ENCODE measurements at regions not wholly inside any gene's neighbourhood (a gene's known extent, or its start where the extent isn't known, plus 50 kb on each side); places are given as distances from the start of the nearest gene placed in this dataset.
A peak's percentile ranks its signal among the peaks of the same experiment; 100 is the strongest.
"Not testable (repeated sequence)": the region's sequence is repeated elsewhere in the genome, so short reads cannot be mapped to it uniquely, and the experiment has no call there.

DNA sequence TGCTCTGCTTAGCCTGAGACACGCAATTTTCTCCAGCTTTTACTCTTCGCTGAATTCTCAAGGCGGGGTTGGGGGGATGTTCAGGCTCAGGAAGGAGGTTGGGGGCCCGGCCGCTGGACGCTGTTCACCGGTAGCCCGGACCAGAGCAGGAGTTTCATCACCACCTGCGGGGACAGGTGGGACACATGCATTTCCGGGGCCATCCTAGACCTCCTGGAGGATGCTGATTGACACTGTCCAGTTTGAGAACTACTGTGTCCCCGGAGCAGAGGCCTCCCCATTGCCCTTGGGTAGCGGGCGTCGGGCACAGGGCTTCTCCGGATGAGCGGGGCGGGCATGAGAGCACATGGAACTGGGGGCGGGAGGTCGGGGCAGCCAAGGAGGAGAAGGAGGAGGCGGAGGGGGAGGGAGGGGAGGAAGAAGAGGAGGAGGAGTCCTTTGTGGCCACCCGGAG, 144.0 kb upstream of the GRK3 start:
- TF ChIP-seq, protein P1, sequence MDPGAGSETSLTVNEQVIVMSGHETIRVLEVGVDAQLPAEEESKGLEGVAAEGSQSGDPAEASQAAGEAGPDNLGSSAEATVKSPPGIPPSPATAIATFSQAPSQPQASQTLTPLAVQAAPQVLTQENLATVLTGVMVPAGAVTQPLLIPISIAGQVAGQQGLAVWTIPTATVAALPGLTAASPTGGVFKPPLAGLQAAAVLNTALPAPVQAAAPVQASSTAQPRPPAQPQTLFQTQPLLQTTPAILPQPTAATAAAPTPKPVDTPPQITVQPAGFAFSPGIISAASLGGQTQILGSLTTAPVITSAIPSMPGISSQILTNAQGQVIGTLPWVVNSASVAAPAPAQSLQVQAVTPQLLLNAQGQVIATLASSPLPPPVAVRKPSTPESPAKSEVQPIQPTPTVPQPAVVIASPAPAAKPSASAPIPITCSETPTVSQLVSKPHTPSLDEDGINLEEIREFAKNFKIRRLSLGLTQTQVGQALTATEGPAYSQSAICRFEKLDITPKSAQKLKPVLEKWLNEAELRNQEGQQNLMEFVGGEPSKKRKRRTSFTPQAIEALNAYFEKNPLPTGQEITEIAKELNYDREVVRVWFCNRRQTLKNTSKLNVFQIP (CRISPR knock-in tag; IDR thresholded peaks at IDR 0.05; ENCODE audit: borderline replicate concordance, low read depth), result no peak
- TF ChIP-seq RARB (CRISPR knock-in tag; IDR thresholded peaks at IDR 0.05) (no peak), ARNTL (CRISPR knock-in tag; IDR thresholded peaks at IDR 0.05; ENCODE audit: borderline replicate concordance, low read depth) (no peak), SNAI2 (CRISPR knock-in tag; IDR thresholded peaks at IDR 0.05) (no peak), ZC3H10 (CRISPR knock-in tag; IDR thresholded peaks at IDR 0.05) (no peak), PPARA (CRISPR knock-in tag; IDR thresholded peaks at IDR 0.05; ENCODE audit: borderline replicate concordance) (no peak), ZFP3 (CRISPR knock-in tag; IDR thresholded peaks at IDR 0.05) (no peak), ESRRG (CRISPR knock-in tag; IDR thresholded peaks at IDR 0.05) (no peak), ZFP30 (CRISPR knock-in tag; IDR thresholded peaks at IDR 0.05) (no peak), TCF4 (CRISPR knock-in tag; IDR thresholded peaks at IDR 0.05; ENCODE audit: borderline replicate concordance) (no peak), GLIS3 (CRISPR knock-in tag; IDR thresholded peaks at IDR 0.05) (no peak), ISL1 (CRISPR knock-in tag; IDR thresholded peaks at IDR 0.05) (no peak)
- TF ChIP-seq, protein P2, sequence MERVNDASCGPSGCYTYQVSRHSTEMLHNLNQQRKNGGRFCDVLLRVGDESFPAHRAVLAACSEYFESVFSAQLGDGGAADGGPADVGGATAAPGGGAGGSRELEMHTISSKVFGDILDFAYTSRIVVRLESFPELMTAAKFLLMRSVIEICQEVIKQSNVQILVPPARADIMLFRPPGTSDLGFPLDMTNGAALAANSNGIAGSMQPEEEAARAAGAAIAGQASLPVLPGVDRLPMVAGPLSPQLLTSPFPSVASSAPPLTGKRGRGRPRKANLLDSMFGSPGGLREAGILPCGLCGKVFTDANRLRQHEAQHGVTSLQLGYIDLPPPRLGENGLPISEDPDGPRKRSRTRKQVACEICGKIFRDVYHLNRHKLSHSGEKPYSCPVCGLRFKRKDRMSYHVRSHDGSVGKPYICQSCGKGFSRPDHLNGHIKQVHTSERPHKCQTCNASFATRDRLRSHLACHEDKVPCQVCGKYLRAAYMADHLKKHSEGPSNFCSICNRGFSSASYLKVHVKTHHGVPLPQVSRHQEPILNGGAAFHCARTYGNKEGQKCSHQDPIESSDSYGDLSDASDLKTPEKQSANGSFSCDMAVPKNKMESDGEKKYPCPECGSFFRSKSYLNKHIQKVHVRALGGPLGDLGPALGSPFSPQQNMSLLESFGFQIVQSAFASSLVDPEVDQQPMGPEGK (CRISPR knock-in tag; IDR thresholded peaks at IDR 0.05; ENCODE audit: borderline replicate concordance), result no peak
- TF ChIP-seq, protein P3, sequence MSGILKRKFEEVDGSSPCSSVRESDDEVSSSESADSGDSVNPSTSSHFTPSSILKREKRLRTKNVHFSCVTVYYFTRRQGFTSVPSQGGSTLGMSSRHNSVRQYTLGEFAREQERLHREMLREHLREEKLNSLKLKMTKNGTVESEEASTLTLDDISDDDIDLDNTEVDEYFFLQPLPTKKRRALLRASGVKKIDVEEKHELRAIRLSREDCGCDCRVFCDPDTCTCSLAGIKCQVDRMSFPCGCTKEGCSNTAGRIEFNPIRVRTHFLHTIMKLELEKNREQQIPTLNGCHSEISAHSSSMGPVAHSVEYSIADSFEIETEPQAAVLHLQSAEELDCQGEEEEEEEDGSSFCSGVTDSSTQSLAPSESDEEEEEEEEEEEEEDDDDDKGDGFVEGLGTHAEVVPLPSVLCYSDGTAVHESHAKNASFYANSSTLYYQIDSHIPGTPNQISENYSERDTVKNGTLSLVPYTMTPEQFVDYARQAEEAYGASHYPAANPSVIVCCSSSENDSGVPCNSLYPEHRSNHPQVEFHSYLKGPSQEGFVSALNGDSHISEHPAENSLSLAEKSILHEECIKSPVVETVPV (CRISPR knock-in tag; IDR thresholded peaks at IDR 0.05), result no peak
- ATAC-seq, result no peak

DNA sequence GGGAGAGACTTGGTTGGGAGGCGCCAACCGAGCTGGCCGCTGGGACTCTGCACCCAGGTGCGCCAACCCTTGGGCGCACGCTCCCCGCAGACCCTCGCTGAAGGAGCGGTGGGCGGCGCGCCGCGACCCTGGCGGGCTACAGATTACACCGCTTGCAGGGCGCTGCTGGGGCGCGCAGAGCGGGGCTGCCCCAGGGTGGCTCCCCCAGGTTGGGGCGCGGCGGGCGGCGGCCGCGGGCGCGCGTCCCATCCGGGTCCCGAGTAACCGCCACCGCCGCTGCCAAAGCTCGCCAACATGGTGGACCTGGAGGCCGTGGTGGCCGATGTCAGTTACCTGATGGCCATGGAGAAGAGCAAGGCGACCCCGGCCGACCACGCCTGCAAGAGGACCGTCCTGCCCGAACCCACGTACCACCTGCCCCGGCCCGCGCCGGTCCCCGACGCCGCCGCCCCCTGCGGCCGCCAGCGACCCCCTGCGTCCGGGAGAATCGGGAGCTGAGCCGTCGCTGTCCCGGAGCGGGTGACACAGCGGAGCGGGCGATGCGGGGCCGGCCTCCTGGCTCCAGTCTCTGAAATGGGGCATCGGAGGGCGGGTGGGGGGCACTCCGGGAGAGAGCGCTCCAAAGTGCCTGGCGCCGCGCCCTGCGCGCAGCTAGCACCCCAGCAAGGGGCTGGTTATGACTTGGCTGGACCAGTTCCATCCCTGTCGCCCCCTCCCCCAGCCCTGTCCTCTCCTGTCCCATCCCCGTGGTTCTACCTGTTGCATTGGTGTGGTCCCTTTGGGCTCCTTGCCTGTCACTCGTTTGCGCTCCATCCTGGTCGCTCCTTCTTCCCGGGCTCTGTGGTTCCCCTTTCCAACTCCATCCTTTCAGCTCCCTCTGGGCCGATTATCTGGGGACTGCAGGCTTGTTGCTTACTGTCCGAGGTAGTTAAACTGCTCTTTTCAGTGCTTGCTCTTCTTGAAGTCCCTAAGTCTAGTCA, 143.3 kb upstream of the GRK3 start:
- peak; percentile 58 for ATAC-seq
- no peak for TF ChIP-seq TCF4 (CRISPR knock-in tag; IDR thresholded peaks at IDR 0.05; ENCODE audit: borderline replicate concordance)
- TF ChIP-seq SNAI2 (CRISPR knock-in tag; IDR thresholded peaks at IDR 0.05), result no peak
- TF ChIP-seq OSR1 (CRISPR knock-in tag; IDR thresholded peaks at IDR 0.05), result no peak
- no peak for TF ChIP-seq ZFP3 (CRISPR knock-in tag; IDR thresholded peaks at IDR 0.05)
- TF ChIP-seq CSDC2 (CRISPR knock-in tag; IDR thresholded peaks at IDR 0.05), result no peak
- TF ChIP-seq, protein P4, sequence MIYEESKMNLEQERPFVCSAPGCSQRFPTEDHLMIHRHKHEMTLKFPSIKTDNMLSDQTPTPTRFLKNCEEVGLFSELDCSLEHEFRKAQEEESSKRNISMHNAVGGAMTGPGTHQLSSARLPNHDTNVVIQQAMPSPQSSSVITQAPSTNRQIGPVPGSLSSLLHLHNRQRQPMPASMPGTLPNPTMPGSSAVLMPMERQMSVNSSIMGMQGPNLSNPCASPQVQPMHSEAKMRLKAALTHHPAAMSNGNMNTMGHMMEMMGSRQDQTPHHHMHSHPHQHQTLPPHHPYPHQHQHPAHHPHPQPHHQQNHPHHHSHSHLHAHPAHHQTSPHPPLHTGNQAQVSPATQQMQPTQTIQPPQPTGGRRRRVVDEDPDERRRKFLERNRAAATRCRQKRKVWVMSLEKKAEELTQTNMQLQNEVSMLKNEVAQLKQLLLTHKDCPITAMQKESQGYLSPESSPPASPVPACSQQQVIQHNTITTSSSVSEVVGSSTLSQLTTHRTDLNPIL (CRISPR knock-in tag; IDR thresholded peaks at IDR 0.05; ENCODE audit: low read depth), result no peak

DNA sequence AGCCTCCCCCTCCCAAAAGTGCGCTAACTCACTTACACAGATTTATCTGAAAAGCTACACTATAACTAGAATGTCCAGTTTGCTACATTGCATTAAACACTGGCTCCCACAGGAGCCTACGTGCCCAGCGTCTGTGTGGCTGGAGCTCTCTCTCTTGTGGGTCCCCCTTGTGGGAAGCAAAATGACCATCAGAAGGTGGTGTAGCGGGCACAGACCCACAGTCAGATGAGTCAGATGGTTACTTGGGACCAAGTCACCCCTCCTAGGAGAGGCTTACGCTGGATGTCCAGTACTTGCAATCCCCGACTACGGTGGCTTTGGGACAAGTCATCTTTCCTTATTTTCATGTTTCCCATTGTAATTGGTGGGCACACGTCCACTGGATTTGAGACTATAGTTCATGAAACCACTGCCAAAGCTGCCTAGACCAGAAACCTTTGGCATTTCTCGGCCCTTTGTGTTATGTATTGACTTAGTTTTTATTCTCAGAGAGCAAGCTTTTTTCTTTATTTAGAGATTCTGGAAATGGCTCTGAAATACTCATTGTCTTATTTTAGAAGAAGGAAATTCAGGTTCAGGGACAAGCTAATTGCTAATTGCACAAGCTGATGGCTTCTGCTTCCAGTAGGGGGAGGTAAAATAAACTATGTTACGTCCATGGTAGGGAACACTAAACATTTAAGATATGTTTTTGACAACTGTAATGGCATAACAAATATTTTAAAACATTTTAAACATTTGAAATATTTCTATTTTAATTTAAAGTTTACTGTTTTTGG, 137.8 kb upstream of the GRK3 start:
- ATAC-seq, result not testable (repeated sequence)

DNA sequence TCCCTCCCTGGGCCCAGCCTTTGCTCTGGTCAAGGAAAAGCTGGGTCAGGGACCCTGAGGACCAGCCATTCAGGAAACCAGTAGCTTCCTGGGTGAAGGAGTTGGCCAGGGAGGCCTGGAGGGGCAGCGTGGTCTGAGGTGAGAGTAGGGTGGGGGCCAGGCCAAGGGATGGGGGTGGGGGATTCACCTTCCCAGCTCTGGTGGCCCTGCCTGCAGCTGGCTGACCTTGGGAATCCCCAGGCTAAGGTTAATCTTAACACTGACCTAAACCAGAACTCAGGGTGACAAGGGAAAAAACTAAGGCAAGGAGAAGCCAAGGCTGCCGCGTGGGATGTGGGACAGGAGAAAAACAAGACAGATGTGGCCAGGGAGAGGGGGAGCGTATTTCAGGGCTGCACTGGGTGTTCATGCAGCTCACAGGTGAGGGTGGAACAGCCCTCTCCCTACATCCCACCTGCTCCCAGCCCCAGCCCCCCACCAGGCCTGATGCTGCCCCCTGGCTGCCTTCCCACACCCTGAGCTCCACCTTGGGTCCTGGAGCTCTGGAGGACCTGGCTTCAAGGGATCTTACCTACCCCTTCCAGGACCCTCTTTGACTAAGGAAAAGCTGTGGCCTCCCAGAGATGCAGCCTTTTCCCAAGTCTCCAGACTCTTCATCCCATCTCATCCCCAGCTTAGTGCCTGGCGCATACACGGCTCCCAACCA, 132.7 kb upstream of the GRK3 start:
- not testable (repeated sequence) for ATAC-seq

DNA sequence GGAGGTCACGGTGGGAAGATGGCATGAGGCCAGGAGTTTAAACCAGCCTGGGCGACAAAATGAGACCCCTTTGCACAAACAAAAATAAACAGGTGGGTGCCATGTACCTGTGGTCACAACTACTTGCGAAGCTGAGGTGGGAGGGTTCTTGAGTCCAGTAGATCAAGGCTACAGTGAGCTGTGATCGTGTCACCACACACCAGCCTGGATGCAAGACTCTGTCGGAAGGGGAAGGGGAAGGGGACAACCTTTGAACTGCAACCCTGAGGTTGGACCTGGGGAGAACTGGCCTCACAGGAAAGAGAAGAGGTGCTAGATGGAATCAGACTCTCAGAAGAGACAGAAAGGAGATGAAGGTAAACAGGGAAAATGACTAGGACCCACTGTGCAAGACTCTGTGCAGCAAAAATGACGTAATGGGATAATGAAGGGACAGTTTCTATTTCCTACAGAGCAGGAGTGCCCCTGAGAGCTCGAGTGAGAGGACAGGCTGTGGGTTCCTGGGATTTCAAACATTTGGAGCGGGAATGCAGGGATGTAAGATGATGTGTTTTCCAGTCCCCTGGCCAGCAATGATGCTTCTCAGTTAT, 131.0 kb upstream of the GRK3 start:
- not testable (repeated sequence) for ATAC-seq
